Peyer's patch (tissue), 4 donors: ENCODE measurements at regions not wholly inside any gene's neighbourhood (a gene's known extent, or its start where the extent isn't known, plus 50 kb on each side); places are given as distances from the start of the nearest gene placed in this dataset.

Source experiments
- DNase-seq, 3 donors: peaks; one replicate each; pipeline ENCODE4 v3.0.0-alpha.2; 2017 to 2019
- H3K27ac ChIP-seq, 4 donors: fragments of 200-600 bp; sonication (generic); one replicate each; pipeline ENCODE4 v1.5.1; 2016 to 2019
- H3K27me3 ChIP-seq, 2 donors: fragments of 200-600 bp; sonication (generic); one replicate each; pipeline ENCODE4 v1.5.1; 2019
- H3K36me3 ChIP-seq, 3 donors: fragments of 200-600 bp; sonication (generic); one replicate each; pipeline ENCODE4 v1.5.1; 2016 to 2019
- H3K4me1 ChIP-seq, 4 donors: fragments of 200-600 bp; sonication (generic); one replicate each; pipeline ENCODE4 v1.5.1; 2016 to 2019
- H3K4me3 ChIP-seq, 4 donors: fragments of 200-600 bp; sonication (generic); 1 replicate in 3 of 4; 2 replicates in 1 of 4; pipeline ENCODE4 v1.5.1; 2016 to 2019; ENCODE audit warnings: mild to moderate bottlenecking in 1 of 4
- H3K9me3 ChIP-seq, 4 donors: fragments of 200-600 bp; sonication (generic); one replicate each; pipeline ENCODE4 v1.5.1; 2016 to 2019; ENCODE audit warnings: mild to moderate bottlenecking in 1 of 4
- POLR2A ChIP-seq, 2 donors: fragments of 450-650 bp; IDR thresholded peaks; one replicate each; pipeline ENCODE4 v1.5.1; 2017; ENCODE audit warnings: antibody characterized with exemption in 2 of 2, mild to moderate bottlenecking in 2 of 2, moderate library complexity in 2 of 2
- TF ChIP-seq, protein P1 (sequence below), 6 experiments: fragments of 450-650 bp in 4 of 6; fragments of 200-600 bp in 2 of 6; sonication (generic) in 1 of 6; IDR thresholded peaks; one replicate each; pipeline ENCODE4 v1.5.1; 2017 to 2019; ENCODE audit warnings: antibody characterized with exemption in 6 of 6, mild to moderate bottlenecking in 3 of 6, moderate library complexity in 1 of 6

DNA sequence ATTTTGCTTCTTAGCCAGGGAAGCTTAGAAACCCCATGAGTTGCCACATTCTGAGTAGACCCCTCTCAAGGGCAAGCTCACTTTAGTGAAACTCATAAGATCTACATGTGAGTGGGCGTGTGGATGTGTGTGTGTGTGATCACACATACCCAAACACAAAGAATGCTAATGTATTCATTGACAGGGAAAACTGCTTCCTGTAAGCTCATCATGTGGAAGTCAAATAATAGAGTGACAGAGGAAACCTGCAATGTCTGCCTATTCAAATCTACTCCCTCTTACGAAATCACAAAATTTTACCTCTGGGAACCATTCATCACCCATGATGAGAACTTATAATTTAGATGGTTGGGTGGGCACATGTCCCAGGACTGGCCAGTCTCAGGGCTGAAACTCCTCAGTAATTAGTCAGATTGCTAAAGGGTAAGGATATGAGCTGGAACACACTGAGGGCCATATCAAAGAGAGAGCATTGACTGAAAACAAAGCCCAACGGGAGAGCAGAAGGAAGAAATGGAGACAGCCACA lies 94.5 kb upstream of the CCDC150 start:
- H3K4me1 ChIP-seq: no peaks in the 10 kb centered on the region
- no peaks in the 10 kb centered on the region for H3K9me3 ChIP-seq
- no peak overlapping the region for H3K4me3 ChIP-seq
- H3K27ac ChIP-seq: no peak overlapping the region
- no peak for TF ChIP-seq POLR2A (IDR thresholded peaks at IDR 0.05)
- TF ChIP-seq, protein P1, sequence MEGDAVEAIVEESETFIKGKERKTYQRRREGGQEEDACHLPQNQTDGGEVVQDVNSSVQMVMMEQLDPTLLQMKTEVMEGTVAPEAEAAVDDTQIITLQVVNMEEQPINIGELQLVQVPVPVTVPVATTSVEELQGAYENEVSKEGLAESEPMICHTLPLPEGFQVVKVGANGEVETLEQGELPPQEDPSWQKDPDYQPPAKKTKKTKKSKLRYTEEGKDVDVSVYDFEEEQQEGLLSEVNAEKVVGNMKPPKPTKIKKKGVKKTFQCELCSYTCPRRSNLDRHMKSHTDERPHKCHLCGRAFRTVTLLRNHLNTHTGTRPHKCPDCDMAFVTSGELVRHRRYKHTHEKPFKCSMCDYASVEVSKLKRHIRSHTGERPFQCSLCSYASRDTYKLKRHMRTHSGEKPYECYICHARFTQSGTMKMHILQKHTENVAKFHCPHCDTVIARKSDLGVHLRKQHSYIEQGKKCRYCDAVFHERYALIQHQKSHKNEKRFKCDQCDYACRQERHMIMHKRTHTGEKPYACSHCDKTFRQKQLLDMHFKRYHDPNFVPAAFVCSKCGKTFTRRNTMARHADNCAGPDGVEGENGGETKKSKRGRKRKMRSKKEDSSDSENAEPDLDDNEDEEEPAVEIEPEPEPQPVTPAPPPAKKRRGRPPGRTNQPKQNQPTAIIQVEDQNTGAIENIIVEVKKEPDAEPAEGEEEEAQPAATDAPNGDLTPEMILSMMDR (IDR thresholded peaks at IDR 0.05): no peak
- H3K36me3 ChIP-seq: no peaks in the 10 kb centered on the region
- no peak for DNase-seq
- H3K27me3 ChIP-seq: no peaks in the 10 kb centered on the region

DNA sequence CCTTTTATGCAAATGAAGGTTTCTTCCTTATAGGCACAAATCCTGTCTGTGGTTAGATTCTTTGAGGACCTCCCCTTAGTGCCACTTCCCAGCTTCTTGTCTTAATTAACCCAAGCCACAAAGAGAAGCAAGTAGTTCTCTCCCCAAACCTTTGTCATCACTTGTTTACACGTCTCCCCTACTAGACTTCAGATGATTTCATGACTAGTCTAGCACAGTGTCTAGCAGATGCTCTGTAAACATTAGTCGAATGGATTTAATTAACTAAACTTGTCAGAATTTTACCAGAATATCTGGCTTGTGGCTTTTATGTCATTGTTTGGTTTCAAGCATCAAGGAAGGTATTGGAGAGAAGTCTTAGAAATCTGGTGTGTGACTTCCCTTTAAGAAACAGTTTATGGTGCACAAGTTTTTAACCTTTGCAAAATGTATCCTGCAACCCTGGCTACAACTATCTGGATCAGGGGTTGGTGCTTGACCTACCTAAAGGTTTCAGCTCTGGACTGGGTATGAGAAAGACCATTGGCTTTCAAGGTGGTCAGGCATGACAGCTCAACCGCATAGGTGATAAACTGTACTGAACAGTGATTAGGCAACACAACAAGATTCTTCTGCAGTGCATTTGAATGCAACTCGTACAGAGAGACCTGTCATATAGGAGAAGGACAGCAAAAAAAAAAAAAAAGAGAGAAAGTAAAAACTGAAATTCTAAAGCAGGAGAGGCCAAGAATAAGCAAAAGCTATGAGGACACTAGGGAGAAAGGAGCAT lies 93.2 kb upstream of the CCDC150 start:
- Histone ChIP-seq H3K9me3 (no peaks in the 10 kb centered on the region), H3K4me3 (no peak overlapping the region), H3K4me1 (no peaks in the 10 kb centered on the region), H3K27me3 (no peaks in the 10 kb centered on the region), H3K27ac (no peak overlapping the region), H3K36me3 (no peaks in the 10 kb centered on the region)
- no peak for DNase-seq
- TF ChIP-seq, protein P1 (IDR thresholded peaks at IDR 0.05): no peak
- TF ChIP-seq POLR2A (IDR thresholded peaks at IDR 0.05): no peak

DNA sequence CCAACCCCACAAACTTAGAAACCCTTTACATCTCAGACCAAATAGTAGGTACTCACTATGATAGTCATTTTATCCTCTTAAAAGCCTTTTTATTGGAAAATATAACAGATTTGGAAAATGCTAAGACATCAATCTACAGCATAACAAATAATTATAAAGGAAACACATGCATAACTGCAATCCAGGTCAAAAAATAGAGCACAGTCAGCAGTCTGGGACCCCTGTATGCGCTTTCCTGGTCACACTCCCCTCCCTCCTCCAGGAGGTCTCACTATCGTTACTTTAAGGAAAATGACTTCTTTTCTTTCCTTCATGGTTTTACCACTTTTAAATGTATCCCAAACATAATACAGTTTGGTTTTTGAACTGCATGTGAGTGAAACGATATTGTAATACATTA lies 90.5 kb upstream of the CCDC150 start:
- no peak for TF ChIP-seq POLR2A (IDR thresholded peaks at IDR 0.05)
- TF ChIP-seq, protein P1 (IDR thresholded peaks at IDR 0.05): no peak

DNA sequence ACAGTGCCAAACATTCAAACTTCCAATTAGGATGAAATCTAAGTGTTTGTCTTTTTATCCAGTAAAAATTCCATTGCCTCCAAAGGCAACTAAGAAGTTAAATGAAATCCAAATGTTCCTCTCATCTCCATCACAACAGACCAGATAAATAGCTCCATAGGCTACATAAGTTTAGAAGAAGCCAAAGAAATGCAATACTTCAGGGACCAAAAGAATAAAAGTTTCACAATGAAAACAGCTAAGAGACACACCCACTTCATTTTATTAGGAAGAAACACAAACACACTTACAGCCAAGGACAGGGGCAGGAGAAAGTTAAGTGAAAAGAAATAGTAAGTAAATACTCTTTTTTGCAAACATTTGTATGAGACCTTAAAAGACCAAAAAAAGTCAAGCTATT lies 88.5 kb upstream of the CCDC150 start:
- Histone ChIP-seq H3K4me1 (no peaks in the 10 kb centered on the region), H3K27me3 (no peaks in the 10 kb centered on the region), H3K36me3 (no peaks in the 10 kb centered on the region), H3K9me3 (no peaks in the 10 kb centered on the region), H3K4me3 (no peak overlapping the region), H3K27ac (no peak overlapping the region)
- TF ChIP-seq POLR2A (IDR thresholded peaks at IDR 0.05): no peak
- TF ChIP-seq, protein P1 (IDR thresholded peaks at IDR 0.05): no peak
- no peak for DNase-seq

More for the DNA sequence above, 90.5 kb upstream of the CCDC150 start:
- Histone ChIP-seq H3K4me3 (no peak overlapping the region), H3K27me3 (no peaks in the 10 kb centered on the region), H3K9me3 (no peaks in the 10 kb centered on the region), H3K36me3 (no peaks in the 10 kb centered on the region), H3K27ac (no peak overlapping the region), H3K4me1 (no peaks in the 10 kb centered on the region)
- DNase-seq: no peak

DNA sequence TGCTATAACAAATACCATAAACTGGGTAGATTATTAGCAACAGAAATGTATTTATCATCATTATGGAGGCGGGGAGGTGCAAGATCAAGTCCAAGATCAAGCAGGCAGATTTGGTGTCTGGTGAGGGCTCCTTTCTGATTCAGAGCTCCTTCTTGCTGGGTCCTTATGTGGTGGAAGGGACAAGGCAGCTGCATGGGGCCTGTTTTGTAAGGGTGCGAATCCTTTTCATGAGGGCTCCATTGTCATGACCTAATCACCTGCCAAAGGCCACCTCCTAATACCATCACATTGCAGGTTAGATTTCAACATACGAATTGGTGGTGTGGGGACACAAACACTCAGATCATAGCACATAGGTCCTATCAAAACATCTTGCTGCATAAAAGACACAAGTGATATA lies 84.4 kb upstream of the CCDC150 start:
- Histone ChIP-seq H3K9me3 (no peaks in the 10 kb centered on the region), H3K27ac (no peak overlapping the region), H3K27me3 (no peaks in the 10 kb centered on the region), H3K36me3 (no peaks in the 10 kb centered on the region), H3K4me1 (no peaks in the 10 kb centered on the region), H3K4me3 (no peak overlapping the region)
- TF ChIP-seq, protein P1 (IDR thresholded peaks at IDR 0.05): no peak
- no peak for TF ChIP-seq POLR2A (IDR thresholded peaks at IDR 0.05)
- DNase-seq: no peak
